ENCODE measurements at regions not wholly inside any gene's neighbourhood (a gene's known extent, or its start where the extent isn't known, plus 50 kb on each side); places are given as distances from the start of the nearest gene placed in this dataset.

DNA sequence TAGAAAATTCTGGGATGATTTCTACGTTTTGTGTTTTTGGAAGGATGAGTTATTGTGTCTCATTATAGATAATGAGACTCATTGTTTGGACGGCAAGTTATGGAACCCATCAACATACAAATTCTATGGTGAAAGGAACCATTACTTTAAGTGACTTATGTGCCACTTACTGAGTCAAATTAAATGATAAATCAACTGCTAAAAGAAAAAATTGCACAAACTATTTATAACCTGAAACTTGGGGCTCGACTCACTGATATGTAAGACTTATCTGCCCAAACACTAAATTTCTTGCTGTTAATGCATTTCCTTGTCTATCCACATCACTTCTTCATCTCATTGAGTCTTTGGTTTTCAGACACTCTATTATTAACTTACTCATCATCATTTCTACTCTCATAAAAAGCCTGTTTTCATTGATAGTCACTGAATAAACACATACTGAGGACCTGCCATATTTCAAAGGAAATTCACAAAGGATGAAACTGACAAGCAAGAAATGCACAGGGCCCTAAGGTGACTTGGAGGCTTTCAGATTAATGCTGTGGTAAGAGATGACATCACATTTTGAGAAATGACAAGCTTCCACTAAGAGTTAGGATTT lies 872.7 kb upstream of the ADAMTS5 start:
- no peak overlapping the region for H3K4me3 ChIP-seq (ENCODE audit: control insufficient read depth in 2 of 3, extremely low read depth in 1 of 3, insufficient read depth in 2 of 3, low read depth in 1 of 3, low read length in 3 of 3)
- dilution Hi-C loops (cut with MboI; ENCODE audit: extremely low pct_ligation_motif_present, low sequenced_read_pairs): no loop called here
- H3K9me3 ChIP-seq (ENCODE audit: control insufficient read depth, low read depth, low read length): no peaks in the 10 kb centered on the region
- TF ChIP-seq EZH2 (IDR thresholded peaks at IDR 0.05; ENCODE audit: low read length): no peak
- TF ChIP-seq, protein P1, sequence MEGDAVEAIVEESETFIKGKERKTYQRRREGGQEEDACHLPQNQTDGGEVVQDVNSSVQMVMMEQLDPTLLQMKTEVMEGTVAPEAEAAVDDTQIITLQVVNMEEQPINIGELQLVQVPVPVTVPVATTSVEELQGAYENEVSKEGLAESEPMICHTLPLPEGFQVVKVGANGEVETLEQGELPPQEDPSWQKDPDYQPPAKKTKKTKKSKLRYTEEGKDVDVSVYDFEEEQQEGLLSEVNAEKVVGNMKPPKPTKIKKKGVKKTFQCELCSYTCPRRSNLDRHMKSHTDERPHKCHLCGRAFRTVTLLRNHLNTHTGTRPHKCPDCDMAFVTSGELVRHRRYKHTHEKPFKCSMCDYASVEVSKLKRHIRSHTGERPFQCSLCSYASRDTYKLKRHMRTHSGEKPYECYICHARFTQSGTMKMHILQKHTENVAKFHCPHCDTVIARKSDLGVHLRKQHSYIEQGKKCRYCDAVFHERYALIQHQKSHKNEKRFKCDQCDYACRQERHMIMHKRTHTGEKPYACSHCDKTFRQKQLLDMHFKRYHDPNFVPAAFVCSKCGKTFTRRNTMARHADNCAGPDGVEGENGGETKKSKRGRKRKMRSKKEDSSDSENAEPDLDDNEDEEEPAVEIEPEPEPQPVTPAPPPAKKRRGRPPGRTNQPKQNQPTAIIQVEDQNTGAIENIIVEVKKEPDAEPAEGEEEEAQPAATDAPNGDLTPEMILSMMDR (optimal IDR thresholded peaks at IDR 0.05 in 1 of 3, IDR thresholded peaks at IDR 0.05 in 1 of 3, conservative IDR thresholded peaks at IDR 0.05 in 1 of 3; ENCODE audit: extremely low read depth in 1 of 3, insufficient read depth in 2 of 3, low read length in 3 of 3): no peak
- DNase-seq (ENCODE audit: low read depth, low spot score): no peak
- H3K9me1 ChIP-seq (ENCODE audit: control insufficient read depth, extremely low read depth, insufficient read depth, low read length): no peaks in the 10 kb centered on the region
- no peak overlapping the region for H3K4me2 ChIP-seq (ENCODE audit: control insufficient read depth, extremely low read depth, insufficient read depth, low read depth, low read length)
- H3K4me1 ChIP-seq (ENCODE audit: control insufficient read depth, extremely low read depth, insufficient read depth, low read length): no peaks in the 10 kb centered on the region
- no peaks in the 10 kb centered on the region for H4K20me1 ChIP-seq (ENCODE audit: control insufficient read depth, extremely low read depth, insufficient read depth, low read length)
- no peaks in the 10 kb centered on the region for H3K36me3 ChIP-seq (ENCODE audit: control insufficient read depth in 2 of 2, extremely low read depth in 1 of 2, insufficient read depth in 2 of 2, low read length in 2 of 2)
- no peaks in the 10 kb centered on the region for H3K79me2 ChIP-seq (ENCODE audit: control insufficient read depth, insufficient read depth, low read length)
- H2AFZ ChIP-seq (ENCODE audit: control insufficient read depth, low read length): no peak overlapping the region
- H3K27ac ChIP-seq (ENCODE audit: control insufficient read depth, insufficient read depth, low read length): no peak overlapping the region
- no peak for FAIRE-seq
- H3K27me3 ChIP-seq (ENCODE audit: control insufficient read depth, extremely low read depth, insufficient read depth, low read length): no peaks in the 10 kb centered on the region
- H3K9ac ChIP-seq (ENCODE audit: control insufficient read depth, extremely low read depth, insufficient read depth, low read length): no peak overlapping the region

DNA sequence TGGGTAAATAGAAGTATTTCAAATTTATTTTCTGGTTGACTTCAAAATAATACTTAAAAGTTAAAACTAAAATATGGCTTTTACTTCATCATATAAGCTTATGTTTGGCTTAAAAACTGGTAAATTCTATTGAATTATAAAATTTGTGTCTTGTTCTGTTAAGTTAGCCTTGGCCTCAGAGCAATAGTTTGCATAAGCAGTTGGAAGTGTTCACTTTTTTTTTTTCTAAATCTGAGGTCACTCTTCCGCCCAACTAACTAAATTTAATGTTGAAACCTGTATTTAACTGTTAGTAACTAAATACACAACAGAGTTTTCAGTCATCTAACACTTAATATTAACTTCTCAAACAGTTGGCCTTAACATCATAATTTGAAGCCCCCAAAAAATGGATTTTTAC lies 871.7 kb upstream of the ADAMTS5 start:
- Histone ChIP-seq H3K79me2 (ENCODE audit: control insufficient read depth, insufficient read depth, low read length) (no peaks in the 10 kb centered on the region), H3K27me3 (ENCODE audit: control insufficient read depth, extremely low read depth, insufficient read depth, low read length) (no peaks in the 10 kb centered on the region), H3K4me3 (ENCODE audit: control insufficient read depth in 2 of 3, extremely low read depth in 1 of 3, insufficient read depth in 2 of 3, low read depth in 1 of 3, low read length in 3 of 3) (no peak overlapping the region), H2AFZ (ENCODE audit: control insufficient read depth, low read length) (no peak overlapping the region), H3K4me1 (ENCODE audit: control insufficient read depth, extremely low read depth, insufficient read depth, low read length) (no peaks in the 10 kb centered on the region), H3K4me2 (ENCODE audit: control insufficient read depth, extremely low read depth, insufficient read depth, low read depth, low read length) (no peak overlapping the region), H3K9me3 (ENCODE audit: control insufficient read depth, low read depth, low read length) (no peaks in the 10 kb centered on the region), H3K9ac (ENCODE audit: control insufficient read depth, extremely low read depth, insufficient read depth, low read length) (no peak overlapping the region), H3K36me3 (ENCODE audit: control insufficient read depth in 2 of 2, extremely low read depth in 1 of 2, insufficient read depth in 2 of 2, low read length in 2 of 2) (no peaks in the 10 kb centered on the region), H3K9me1 (ENCODE audit: control insufficient read depth, extremely low read depth, insufficient read depth, low read length) (no peaks in the 10 kb centered on the region), H3K27ac (ENCODE audit: control insufficient read depth, insufficient read depth, low read length) (no peak overlapping the region), H4K20me1 (ENCODE audit: control insufficient read depth, extremely low read depth, insufficient read depth, low read length) (no peaks in the 10 kb centered on the region)
- no peak for DNase-seq (ENCODE audit: low read depth, low spot score)
- dilution Hi-C loops (cut with MboI; ENCODE audit: extremely low pct_ligation_motif_present, low sequenced_read_pairs): no loop called here
- TF ChIP-seq, protein P1 (optimal IDR thresholded peaks at IDR 0.05 in 1 of 3, IDR thresholded peaks at IDR 0.05 in 1 of 3, conservative IDR thresholded peaks at IDR 0.05 in 1 of 3; ENCODE audit: extremely low read depth in 1 of 3, insufficient read depth in 2 of 3, low read length in 3 of 3): no peak
- no peak for TF ChIP-seq EZH2 (IDR thresholded peaks at IDR 0.05; ENCODE audit: low read length)
- FAIRE-seq: no peak
